Activated T-cell treated with anti-CD3 and anti-CD28 coated beads, Interleukin-2, amount 50 U/mL, for 72 hours (primary cell): ENCODE measurements at regions not wholly inside any gene's neighbourhood (a gene's known extent, or its start where the extent isn't known, plus 50 kb on each side); places are given as distances from the start of the nearest gene placed in this dataset.
A peak's percentile ranks its signal among the peaks of the same experiment; 100 is the strongest.
"Not testable (repeated sequence)": the region's sequence is repeated elsewhere in the genome, so short reads cannot be mapped to it uniquely, and the experiment has no call there.

Source experiments
- ATAC-seq, 2 donors: fragments of 150-1000 bp; cut with Tn5 transposase; replicated peaks in 1 of 2; 2 replicates each; pipeline ENCODE4 v1.10.0; 2021; ENCODE audit warnings: moderate library complexity in 2 of 2, mild to moderate bottlenecking in 1 of 2
- DNase-seq, 2 donors: peaks; one replicate each; pipeline ENCODE4 v3.0.0; 2021 to 2022; ENCODE audit warnings: mixed read lengths in 1 of 2
- H3K27ac Mint-ChIP-seq: one replicate; pipeline ENCODE4 v1.8.0; 2022; ENCODE audit warnings: mild to moderate bottlenecking, moderate library complexity, mixed read lengths
- H3K27me3 Mint-ChIP-seq: one replicate; pipeline ENCODE4 v1.8.0; 2022; ENCODE audit warnings: low read depth, mixed read lengths
- H3K36me3 Mint-ChIP-seq, 2 donors: one replicate each; pipeline ENCODE4 v1.8.0; 2022; ENCODE audit warnings: mixed read lengths in 2 of 2, mild to moderate bottlenecking in 1 of 2; ENCODE audit not compliant: insufficient read depth in 2 of 2
- H3K4me1 Mint-ChIP-seq: one replicate; pipeline ENCODE4 v1.8.0; 2022; ENCODE audit warnings: low read depth, mixed read lengths
- H3K4me3 Mint-ChIP-seq, 2 donors: one replicate each; pipeline ENCODE4 v1.8.0; 2022; ENCODE audit warnings: mild to moderate bottlenecking in 2 of 2, mixed read lengths in 2 of 2, moderate library complexity in 2 of 2
- H3K9me3 Mint-ChIP-seq, 2 donors: one replicate each; pipeline ENCODE4 v1.8.0; 2022; ENCODE audit warnings: mixed read lengths in 2 of 2

GRCh38 chr14:22105006-22105623, 431.5 kb upstream of the OR4E1 start:
- Mint-ChIP-seq H3K27ac (peak overlapping the region; percentile 86), H3K36me3 (no peaks in the 10 kb centered on the region), H3K4me3 (peak overlapping the region; percentile 52 to 83), H3K4me1 (peaks cover 14% of the 10 kb centered on the region), H3K9me3 (no peaks in the 10 kb centered on the region), H3K27me3 (no peaks in the 10 kb centered on the region)
- DNase-seq (no peak), ATAC-seq (peak; percentile 42 to 67)

- H3K27me3 Mint-ChIP-seq, DNase-seq: not testable (repeated sequence)
- H3K4me1 Mint-ChIP-seq, result peaks cover 46% of the 10 kb centered on the region
Measured at GRCh38 chr14:22100764-22101120, 427.1 kb upstream of the OR4E1 start.

GRCh38 chr14:22099942-22100763, 426.5 kb upstream of the OR4E1 start:
- no peaks in the 10 kb centered on the region for H3K36me3 Mint-ChIP-seq
- H3K27ac Mint-ChIP-seq, result peak overlapping the region; percentile 40
- peak; percentile 46 to 55 for DNase-seq
- H3K4me3 Mint-ChIP-seq, result peak overlapping the region in 1 of 2 donors; percentile 31
- ATAC-seq, result peak; percentile 82 to 84
- H3K9me3 Mint-ChIP-seq, result no peaks in the 10 kb centered on the region
- H3K4me1 Mint-ChIP-seq, result peaks cover 43% of the 10 kb centered on the region
- no peaks in the 10 kb centered on the region for H3K27me3 Mint-ChIP-seq

More at GRCh38 chr14:22100764-22101120, 427.1 kb upstream of the OR4E1 start:
- not testable (repeated sequence) for H3K36me3 Mint-ChIP-seq, ATAC-seq, H3K9me3 Mint-ChIP-seq, H3K4me3 Mint-ChIP-seq, H3K27ac Mint-ChIP-seq

- peak overlapping the region in 1 of 2 donors; percentile 36 for H3K4me3 Mint-ChIP-seq
- H3K4me1 Mint-ChIP-seq, result peaks cover 38% of the 10 kb centered on the region
- no peaks in the 10 kb centered on the region for H3K9me3 Mint-ChIP-seq
- H3K36me3 Mint-ChIP-seq, result no peaks in the 10 kb centered on the region
- DNase-seq (no peak), ATAC-seq (no peak)
- H3K27ac Mint-ChIP-seq, result peak overlapping the region; percentile 24
- no peaks in the 10 kb centered on the region for H3K27me3 Mint-ChIP-seq
Measured at GRCh38 chr14:22098435-22098834, 424.8 kb upstream of the OR4E1 start.

- Mint-ChIP-seq H3K4me1 (peaks cover 42% of the 10 kb centered on the region), H3K27ac (peak overlapping the region; percentile 79), H3K9me3 (no peaks in the 10 kb centered on the region), H3K36me3 (no peaks in the 10 kb centered on the region), H3K27me3 (no peaks in the 10 kb centered on the region), H3K4me3 (peak overlapping the region; percentile 72 to 91)
- peak; percentile 37 to 54 for ATAC-seq
- no peak for DNase-seq
Measured at GRCh38 chr14:22097586-22098292, 424.1 kb upstream of the OR4E1 start.

- peak overlapping the region; percentile 79 for H3K27ac Mint-ChIP-seq
- H3K4me3 Mint-ChIP-seq, result peak overlapping the region; percentile 72 to 91
- peaks cover 42% of the 10 kb centered on the region for H3K4me1 Mint-ChIP-seq
- DNase-seq (no peak), ATAC-seq (no peak)
- no peaks in the 10 kb centered on the region for H3K36me3 Mint-ChIP-seq
- H3K27me3 Mint-ChIP-seq, result no peaks in the 10 kb centered on the region
- no peaks in the 10 kb centered on the region for H3K9me3 Mint-ChIP-seq
Measured at GRCh38 chr14:22097072-22097471, 423.5 kb upstream of the OR4E1 start.

- H3K36me3 Mint-ChIP-seq, result no peaks in the 10 kb centered on the region
- peak overlapping the region; percentile 79 for H3K27ac Mint-ChIP-seq
- H3K4me3 Mint-ChIP-seq, result peak overlapping the region; percentile 72 to 91
- peaks cover 42% of the 10 kb centered on the region for H3K4me1 Mint-ChIP-seq
- ATAC-seq, result peak; percentile 50 to 58
- H3K9me3 Mint-ChIP-seq, result no peaks in the 10 kb centered on the region
- no peak for DNase-seq
- H3K27me3 Mint-ChIP-seq, result no peaks in the 10 kb centered on the region
Measured at GRCh38 chr14:22096514-22096895, 422.9 kb upstream of the OR4E1 start.

GRCh38 chr14:22095860-22096513, 422.4 kb upstream of the OR4E1 start:
- Mint-ChIP-seq H3K27ac (peak overlapping the region; percentile 79), H3K27me3 (no peaks in the 10 kb centered on the region), H3K36me3 (no peaks in the 10 kb centered on the region), H3K4me1 (peaks cover 42% of the 10 kb centered on the region), H3K9me3 (no peaks in the 10 kb centered on the region), H3K4me3 (peak overlapping the region; percentile 72 to 91)
- DNase-seq (no peak), ATAC-seq (peak; percentile 49 to 56)

- Mint-ChIP-seq H3K27ac (no peak overlapping the region), H3K9me3 (no peaks in the 10 kb centered on the region), H3K27me3 (no peaks in the 10 kb centered on the region), H3K36me3 (no peaks in the 10 kb centered on the region), H3K4me1 (peaks cover 10% of the 10 kb centered on the region), H3K4me3 (no peak overlapping the region)
- DNase-seq (no peak), ATAC-seq (no peak)
Measured at GRCh38 chr14:22089940-22090339, 416.3 kb upstream of the OR4E1 start.

GRCh38 chr14:22088614-22089342, 415.2 kb upstream of the OR4E1 start:
- H3K9me3 Mint-ChIP-seq, result no peaks in the 10 kb centered on the region
- H3K4me3 Mint-ChIP-seq, result no peak overlapping the region
- H3K27me3 Mint-ChIP-seq, result no peaks in the 10 kb centered on the region
- no peaks in the 10 kb centered on the region for H3K36me3 Mint-ChIP-seq
- ATAC-seq (no peak), DNase-seq (no peak)
- H3K27ac Mint-ChIP-seq, result no peak overlapping the region
- peaks cover 16% of the 10 kb centered on the region for H3K4me1 Mint-ChIP-seq

- DNase-seq (no peak), ATAC-seq (no peak)
- H3K4me1 Mint-ChIP-seq, result peaks cover 21% of the 10 kb centered on the region
- H3K4me3 Mint-ChIP-seq, result peak overlapping the region; percentile 65 to 79
- no peaks in the 10 kb centered on the region for H3K27me3 Mint-ChIP-seq
- no peaks in the 10 kb centered on the region for H3K9me3 Mint-ChIP-seq
- H3K36me3 Mint-ChIP-seq, result no peaks in the 10 kb centered on the region
- H3K27ac Mint-ChIP-seq, result peak overlapping the region; percentile 79
Measured at GRCh38 chr14:22086131-22086530, 412.5 kb upstream of the OR4E1 start.
